Glutamatergic neuron (in vitro differentiated cells): ENCODE measurements at regions not wholly inside any gene's neighbourhood (a gene's known extent, or its start where the extent isn't known, plus 50 kb on each side); places are given as distances from the start of the nearest gene placed in this dataset.

Source experiments
- DNase-seq: peaks from one replicate; pipeline ENCODE4 v3.0.0; 2022
- H3K27ac Mint-ChIP-seq: one replicate; pipeline ENCODE4 v1.8.0; 2020; ENCODE audit warnings: mild to moderate bottlenecking, mixed read lengths, inconsistent platforms; ENCODE audit not compliant: unreplicated experiment
- H3K27me3 Mint-ChIP-seq: one replicate; pipeline ENCODE4 v1.8.0; 2020; ENCODE audit warnings: mild to moderate bottlenecking, moderate library complexity, mixed read lengths, inconsistent platforms; ENCODE audit not compliant: unreplicated experiment
- H3K36me3 Mint-ChIP-seq: one replicate; pipeline ENCODE4 v1.8.0; 2020; ENCODE audit warnings: mild to moderate bottlenecking, mixed read lengths, inconsistent platforms; ENCODE audit not compliant: unreplicated experiment
- H3K4me1 Mint-ChIP-seq: one replicate; pipeline ENCODE4 v1.8.0; 2020; ENCODE audit warnings: mild to moderate bottlenecking, low read depth, mixed read lengths, inconsistent platforms; ENCODE audit not compliant: unreplicated experiment
- H3K4me3 Mint-ChIP-seq: one replicate; pipeline ENCODE4 v1.8.0; 2020; ENCODE audit warnings: mild to moderate bottlenecking, mixed read lengths, inconsistent platforms; ENCODE audit not compliant: unreplicated experiment
- H3K9me3 Mint-ChIP-seq: one replicate; pipeline ENCODE4 v1.8.0; 2020; ENCODE audit warnings: mild to moderate bottlenecking, moderate library complexity, mixed read lengths, inconsistent platforms; ENCODE audit not compliant: unreplicated experiment
- CTCF ChIP-seq: fragments of 200-600 bp; sonication (generic); IDR thresholded peaks from one replicate; pipeline ENCODE4 v1.5.0; 2021; ENCODE audit not compliant: partially characterized antibody, unreplicated experiment

GRCh38 chr2:47232738-47233415 is 56.6 kb upstream of the CALM2 start:
- TF ChIP-seq CTCF = no peak
- Mint-ChIP-seq H3K27ac (no peak overlapping the region), H3K4me3 (no peak overlapping the region), H3K9me3 (peaks cover 3% of the 10 kb centered on the region), H3K27me3 (peaks cover 15% of the 10 kb centered on the region), H3K4me1 (peaks cover 43% of the 10 kb centered on the region), H3K36me3 (peaks cover 4% of the 10 kb centered on the region)
- no peak for DNase-seq

GRCh38 chr2:47230418-47230817 is 54.1 kb upstream of the CALM2 start:
- Mint-ChIP-seq H3K27me3 (peaks cover 27% of the 10 kb centered on the region), H3K4me3 (no peak overlapping the region), H3K36me3 (no peaks in the 10 kb centered on the region), H3K4me1 (peaks cover 48% of the 10 kb centered on the region), H3K27ac (no peak overlapping the region), H3K9me3 (peaks cover 19% of the 10 kb centered on the region)
- DNase-seq = no peak
- no peak for TF ChIP-seq CTCF

GRCh38 chr2:47227532-47228279 is 51.4 kb upstream of the CALM2 start:
- Mint-ChIP-seq H3K27me3 (peaks cover 25% of the 10 kb centered on the region), H3K4me3 (peak overlapping the region; percentile 82), H3K4me1 (peaks cover 52% of the 10 kb centered on the region), H3K9me3 (peaks cover 23% of the 10 kb centered on the region), H3K27ac (peak overlapping the region; percentile 100), H3K36me3 (no peaks in the 10 kb centered on the region)
- peak; percentile 58 for DNase-seq
- TF ChIP-seq CTCF = no peak

GRCh38 chr2:47226923-47227220 is 50.6 kb upstream of the CALM2 start:
- H3K4me3 Mint-ChIP-seq = peak overlapping the region; percentile 82

More at GRCh38 chr2:47226923-47227220, 50.6 kb upstream of the CALM2 start:
- H3K9me3 Mint-ChIP-seq = peaks cover 23% of the 10 kb centered on the region
- no peaks in the 10 kb centered on the region for H3K36me3 Mint-ChIP-seq
- DNase-seq = no peak
- TF ChIP-seq CTCF = no peak
- H3K27me3 Mint-ChIP-seq = peaks cover 23% of the 10 kb centered on the region
- peaks cover 54% of the 10 kb centered on the region for H3K4me1 Mint-ChIP-seq
- H3K27ac Mint-ChIP-seq = peak overlapping the region; percentile 100
